DND-41 (cell line): ENCODE measurements at regions not wholly inside any gene's neighbourhood (a gene's known extent, or its start where the extent isn't known, plus 50 kb on each side); places are given as distances from the start of the nearest gene placed in this dataset.

Source experiments
- ATAC-seq: fragments of 200-7000 bp; cut with Tn5 transposase; 3 replicates; pipeline ENCODE4 v1.9.1; 2021; ENCODE audit warnings: low read depth; ENCODE audit not compliant: insufficient read depth
- DNase-seq: peaks from one replicate; pipeline ENCODE4 v3.0.0-alpha.2; 2020
- H2AFZ ChIP-seq: 2 replicates; pipeline ENCODE4 v1.6.0; 2012; ENCODE audit warnings: low read depth, low read length
- H3K27ac ChIP-seq: 2 replicates; pipeline ENCODE4 v1.5.1; 2012; ENCODE audit warnings: low read length, inconsistent platforms
- H3K27me3 ChIP-seq: fragments of 200-600 bp; sonication (generic); 2 replicates; pipeline ENCODE4 v1.6.0; 2012; ENCODE audit warnings: low read length, mild to moderate bottlenecking, inconsistent platforms; ENCODE audit not compliant: insufficient read depth, poor library complexity
- H3K36me3 ChIP-seq: 2 replicates; pipeline ENCODE4 v1.5.1; 2012; ENCODE audit warnings: low read length, inconsistent platforms; ENCODE audit not compliant: insufficient read depth
- H3K4me1 ChIP-seq: 2 replicates; pipeline ENCODE4 v1.5.1; 2012; ENCODE audit warnings: mild to moderate bottlenecking, low read length; ENCODE audit not compliant: insufficient read depth
- H3K4me2 ChIP-seq: 2 replicates; pipeline ENCODE4 v1.6.0; 2012; ENCODE audit warnings: mild to moderate bottlenecking, moderate library complexity, low read length, inconsistent platforms; ENCODE audit not compliant: insufficient read depth
- H3K4me3 ChIP-seq, 2 experiments: fragments of 200-600 bp in 1 of 2; shearing (Covaris generic) in 1 of 2; 2 replicates each; pipeline ENCODE4 v1.5.1; 2012 to 2016; ENCODE audit warnings: inconsistent platforms in 2 of 2, low read length in 2 of 2, mild to moderate bottlenecking in 2 of 2, low read depth in 1 of 2, moderate library complexity in 1 of 2
- H3K79me2 ChIP-seq: 2 replicates; pipeline ENCODE4 v1.6.0; 2012; ENCODE audit warnings: low read length, inconsistent platforms; ENCODE audit not compliant: insufficient read depth
- H3K9ac ChIP-seq: 2 replicates; pipeline ENCODE4 v1.6.0; 2012; ENCODE audit warnings: low read depth, mild to moderate bottlenecking, inconsistent platforms, low read length, moderate library complexity
- H3K9me3 ChIP-seq: 2 replicates; pipeline ENCODE4 v1.5.1; 2012; ENCODE audit warnings: low read length, moderate library complexity, mild to moderate bottlenecking, inconsistent platforms; ENCODE audit not compliant: insufficient read depth, severe bottlenecking
- H4K20me1 ChIP-seq: 2 replicates; pipeline ENCODE4 v1.6.0; 2012; ENCODE audit warnings: low read length; ENCODE audit not compliant: insufficient read depth
- EZH2 ChIP-seq: IDR thresholded peaks from 3 replicates; pipeline ENCODE4 v1.6.1; 2012; ENCODE audit warnings: borderline replicate concordance, low read depth, mild to moderate bottlenecking, moderate library complexity, low read length, inconsistent platforms; ENCODE audit not compliant: severe bottlenecking
- TF ChIP-seq, protein P1 (sequence below): IDR thresholded peaks from 2 replicates; pipeline ENCODE4 v1.5.1; 2012; ENCODE audit warnings: borderline replicate concordance, low read length, moderate library complexity, mild to moderate bottlenecking; ENCODE audit not compliant: poor library complexity, severe bottlenecking; ENCODE audit errors: extremely low read depth

DNA sequence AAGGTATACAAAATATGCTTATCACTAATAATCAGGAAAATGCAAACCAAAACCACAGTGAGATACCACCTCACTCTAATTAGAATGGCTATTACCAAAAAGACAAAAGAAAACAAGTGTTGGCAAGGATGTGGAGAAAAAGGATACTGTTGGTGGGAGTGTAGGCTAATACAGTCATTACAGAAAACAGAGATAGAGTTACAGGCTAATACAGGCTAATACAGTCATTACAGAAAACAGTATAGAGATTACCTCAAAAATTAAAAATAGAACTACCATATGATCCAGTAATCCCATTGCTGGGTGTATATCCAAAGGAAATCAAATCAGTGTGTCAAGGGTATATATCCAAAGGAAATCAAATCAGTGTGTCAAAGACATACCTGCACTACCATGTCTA is 238.4 kb downstream of the PLPP3 start:
- no peaks in the 10 kb centered on the region for H3K27me3 ChIP-seq
- H3K36me3 ChIP-seq, result no peaks in the 10 kb centered on the region
- H3K79me2 ChIP-seq, result no peaks in the 10 kb centered on the region
- H2AFZ ChIP-seq, result no peak overlapping the region
- no peaks in the 10 kb centered on the region for H3K4me1 ChIP-seq
- H3K9ac ChIP-seq, result no peak overlapping the region
- H3K4me2 ChIP-seq, result no peak overlapping the region
- H3K4me3 ChIP-seq, result no peak overlapping the region
- H3K9me3 ChIP-seq, result no peaks in the 10 kb centered on the region
- ATAC-seq, result no peak
- no peak for DNase-seq
- no peak overlapping the region for H3K27ac ChIP-seq
- no peaks in the 10 kb centered on the region for H4K20me1 ChIP-seq
- TF ChIP-seq, protein P1, sequence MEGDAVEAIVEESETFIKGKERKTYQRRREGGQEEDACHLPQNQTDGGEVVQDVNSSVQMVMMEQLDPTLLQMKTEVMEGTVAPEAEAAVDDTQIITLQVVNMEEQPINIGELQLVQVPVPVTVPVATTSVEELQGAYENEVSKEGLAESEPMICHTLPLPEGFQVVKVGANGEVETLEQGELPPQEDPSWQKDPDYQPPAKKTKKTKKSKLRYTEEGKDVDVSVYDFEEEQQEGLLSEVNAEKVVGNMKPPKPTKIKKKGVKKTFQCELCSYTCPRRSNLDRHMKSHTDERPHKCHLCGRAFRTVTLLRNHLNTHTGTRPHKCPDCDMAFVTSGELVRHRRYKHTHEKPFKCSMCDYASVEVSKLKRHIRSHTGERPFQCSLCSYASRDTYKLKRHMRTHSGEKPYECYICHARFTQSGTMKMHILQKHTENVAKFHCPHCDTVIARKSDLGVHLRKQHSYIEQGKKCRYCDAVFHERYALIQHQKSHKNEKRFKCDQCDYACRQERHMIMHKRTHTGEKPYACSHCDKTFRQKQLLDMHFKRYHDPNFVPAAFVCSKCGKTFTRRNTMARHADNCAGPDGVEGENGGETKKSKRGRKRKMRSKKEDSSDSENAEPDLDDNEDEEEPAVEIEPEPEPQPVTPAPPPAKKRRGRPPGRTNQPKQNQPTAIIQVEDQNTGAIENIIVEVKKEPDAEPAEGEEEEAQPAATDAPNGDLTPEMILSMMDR, result no peak
- no peak for TF ChIP-seq EZH2

DNA sequence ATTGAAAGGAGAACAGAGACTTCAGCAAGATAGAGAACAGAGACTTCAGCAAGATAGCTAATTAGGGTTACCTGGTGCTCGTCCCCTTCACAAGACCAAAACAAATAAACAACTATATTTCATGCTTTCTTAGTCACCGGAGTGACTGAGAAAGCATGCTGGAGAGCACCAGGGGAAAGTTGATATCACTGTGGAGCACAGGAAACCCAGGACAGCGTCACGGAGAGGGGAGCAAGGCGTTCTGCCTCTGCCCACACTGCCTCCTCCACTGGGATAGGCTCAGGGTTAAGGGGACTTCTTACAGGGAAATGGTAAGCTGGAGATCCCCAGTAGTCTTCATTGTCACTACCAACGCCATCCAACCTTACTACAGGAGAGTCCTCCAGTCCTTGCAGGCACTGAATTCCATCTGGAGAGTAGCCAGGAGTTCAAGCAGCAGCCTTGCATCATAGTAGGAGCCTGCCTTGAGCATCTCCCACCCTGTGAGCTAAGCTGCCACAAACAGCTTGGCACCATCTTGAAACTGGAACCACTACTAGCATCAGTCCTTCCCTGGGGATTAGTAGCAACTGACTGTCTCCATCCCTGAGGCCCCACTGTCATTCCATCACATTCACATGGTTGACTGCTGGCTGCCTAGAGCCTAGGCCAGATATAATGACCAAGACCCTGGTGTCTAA is 239.4 kb downstream of the PLPP3 start:
- no peaks in the 10 kb centered on the region for H3K4me1 ChIP-seq
- H3K9me3 ChIP-seq, result no peaks in the 10 kb centered on the region
- H3K4me2 ChIP-seq, result no peak overlapping the region
- no peak overlapping the region for H3K4me3 ChIP-seq
- H3K36me3 ChIP-seq, result no peaks in the 10 kb centered on the region
- no peak overlapping the region for H2AFZ ChIP-seq
- H3K27me3 ChIP-seq, result no peaks in the 10 kb centered on the region
- no peak for ATAC-seq
- no peak overlapping the region for H3K9ac ChIP-seq
- H3K27ac ChIP-seq, result no peak overlapping the region
- TF ChIP-seq, protein P1, result no peak
- TF ChIP-seq EZH2, result no peak
- no peaks in the 10 kb centered on the region for H4K20me1 ChIP-seq
- no peak for DNase-seq
- H3K79me2 ChIP-seq, result no peaks in the 10 kb centered on the region

DNA sequence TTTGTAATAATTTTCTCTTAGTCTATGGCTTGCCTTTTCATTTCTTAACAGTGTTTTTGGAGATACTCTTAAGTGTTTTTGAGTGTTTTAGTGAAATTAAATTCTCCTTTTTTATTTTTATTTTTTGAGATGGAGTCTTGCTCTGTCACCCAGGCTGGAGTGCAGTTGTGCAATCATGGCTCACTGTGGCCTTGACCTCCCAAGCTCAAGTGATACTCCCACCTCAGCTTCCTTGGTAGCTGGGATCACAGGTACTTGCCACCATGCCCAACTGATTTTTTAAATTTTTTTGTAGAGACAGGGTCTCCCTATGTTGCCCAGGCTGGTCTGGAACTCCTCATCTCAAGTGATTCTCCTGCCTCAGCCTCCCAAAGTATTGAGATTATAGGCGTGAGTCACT is 240.3 kb downstream of the PLPP3 start:
- Histone ChIP-seq H3K9ac (no peak overlapping the region), H3K27ac (no peak overlapping the region), H2AFZ (no peak overlapping the region), H3K4me3 (no peak overlapping the region), H3K79me2 (no peaks in the 10 kb centered on the region), H3K9me3 (no peaks in the 10 kb centered on the region), H3K27me3 (no peaks in the 10 kb centered on the region), H3K4me2 (no peak overlapping the region), H4K20me1 (no peaks in the 10 kb centered on the region), H3K4me1 (no peaks in the 10 kb centered on the region), H3K36me3 (no peaks in the 10 kb centered on the region)
- TF ChIP-seq, protein P1, result no peak
- TF ChIP-seq EZH2, result no peak
- DNase-seq (no peak), ATAC-seq (no peak)
